ENCODE measurements at regions not wholly inside any gene's neighbourhood (a gene's known extent, or its start where the extent isn't known, plus 50 kb on each side); places are given as distances from the start of the nearest gene placed in this dataset.
"Not testable (repeated sequence)": the region's sequence is repeated elsewhere in the genome, so short reads cannot be mapped to it uniquely, and the experiment has no call there.

DNA sequence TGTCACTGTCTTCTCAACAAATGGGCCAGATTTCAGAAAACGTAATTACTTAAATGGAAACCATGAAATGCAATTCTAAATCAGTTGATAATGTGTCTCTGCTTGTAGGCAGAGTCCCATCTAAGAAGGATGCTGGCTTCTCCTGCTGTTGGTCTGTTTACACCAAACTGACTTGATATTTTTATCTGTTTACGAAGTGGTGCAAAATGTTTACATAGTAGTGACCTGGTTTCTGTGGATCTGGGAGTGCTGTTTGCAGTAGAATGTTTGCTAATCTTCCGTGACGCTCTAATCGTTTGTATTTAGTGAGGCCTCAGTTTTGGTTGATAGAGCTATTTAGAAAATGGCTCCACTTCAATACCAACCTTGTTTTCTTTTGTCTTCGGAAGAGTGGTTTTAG, 213.5 kb downstream of the VEGFC start:
- DNase-seq, result no peak

DNA sequence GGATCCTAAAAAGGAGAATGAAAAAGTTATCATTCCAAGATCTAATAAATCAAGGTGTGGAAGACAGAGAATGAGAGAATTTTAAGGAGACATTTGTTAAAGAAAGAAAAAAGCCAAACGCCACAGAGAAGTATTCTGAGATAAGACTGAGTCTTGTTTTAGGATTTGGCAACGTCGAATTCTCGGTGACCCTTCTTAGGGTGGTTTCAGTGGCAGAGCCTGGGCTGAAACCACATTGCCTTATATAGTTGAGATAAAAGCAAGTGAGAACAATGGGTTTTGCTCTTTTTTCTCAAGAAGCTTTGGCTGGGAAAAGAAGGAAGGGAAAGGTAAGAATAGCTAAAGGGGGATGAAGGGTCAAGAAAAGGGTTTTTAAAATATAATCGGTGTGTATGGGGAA, 209.4 kb downstream of the VEGFC start:
- DNase-seq, result no peak

DNA sequence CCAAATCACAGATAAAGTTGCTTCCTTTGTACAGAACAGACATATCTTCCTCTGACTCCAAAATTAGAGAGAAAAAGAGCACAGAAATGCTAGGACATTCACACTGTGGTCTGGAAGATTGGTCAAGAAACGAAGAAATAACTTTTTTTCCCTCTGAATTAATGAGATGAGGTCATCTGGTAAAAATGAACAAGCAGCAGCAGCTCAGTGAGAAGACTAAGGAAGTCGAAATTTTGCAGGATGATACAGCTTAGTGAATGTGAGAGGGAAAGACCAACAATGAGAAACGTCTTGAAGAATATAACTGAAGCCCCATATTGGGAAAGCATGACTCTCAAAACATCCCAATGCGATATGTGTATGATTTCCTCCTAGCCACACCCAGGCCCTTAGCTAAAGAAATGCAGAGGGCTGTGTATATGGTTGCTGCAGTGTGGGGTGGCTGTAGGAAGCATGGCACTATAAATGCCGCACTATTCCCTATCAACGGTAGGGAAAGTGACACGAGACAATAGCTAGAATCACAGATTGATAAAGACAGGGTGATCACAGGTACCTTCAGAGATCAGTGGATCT, 208.6 kb downstream of the VEGFC start:
- no peak for DNase-seq

DNA sequence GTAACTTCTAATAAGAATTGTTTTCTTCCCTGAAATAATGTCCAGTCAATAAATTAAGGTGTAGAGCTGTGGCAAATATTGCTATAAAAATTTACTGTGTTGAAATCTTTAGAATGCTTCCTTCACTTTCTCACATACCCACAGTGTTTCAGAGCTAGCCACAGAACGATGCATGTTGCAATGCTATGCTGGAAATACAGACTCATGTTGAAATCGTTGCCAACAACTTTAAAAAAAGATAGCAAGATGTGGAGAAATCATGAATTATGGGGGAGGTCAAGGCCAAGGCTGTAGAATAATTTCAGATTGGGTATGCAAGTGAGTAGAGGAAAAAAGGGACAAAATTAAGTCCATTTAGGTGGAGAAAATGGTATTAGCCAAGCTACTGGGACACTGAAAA, 204.8 kb downstream of the VEGFC start:
- DNase-seq, result peak; percentile 44

- no peak for DNase-seq
Observed at GRCh38 chr4:176588436-176588835, 204.3 kb downstream of the VEGFC start.

- no peak for DNase-seq
Observed at GRCh38 chr4:176592976-176593670, 199.6 kb downstream of the VEGFC start.

DNA sequence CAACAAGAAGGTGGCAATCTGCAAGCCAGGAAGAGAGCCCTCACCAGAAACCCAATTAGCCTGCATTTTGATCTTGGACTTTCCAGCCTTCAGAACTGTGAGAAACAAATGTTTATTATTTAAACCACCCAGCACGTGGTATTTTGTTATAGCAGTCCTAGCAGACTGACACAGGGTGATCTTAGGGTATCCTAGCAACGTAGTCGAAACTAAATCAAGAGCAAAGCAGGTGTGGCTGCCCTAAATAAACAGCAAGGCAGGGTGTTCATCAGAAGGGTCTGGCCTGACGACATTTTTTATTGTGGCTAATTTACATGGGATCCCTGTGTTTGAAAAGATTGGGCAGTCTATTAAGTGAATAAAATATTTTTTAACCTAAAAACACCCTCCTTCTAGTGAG, 198.8 kb downstream of the VEGFC start:
- DNase-seq, result no peak

DNA sequence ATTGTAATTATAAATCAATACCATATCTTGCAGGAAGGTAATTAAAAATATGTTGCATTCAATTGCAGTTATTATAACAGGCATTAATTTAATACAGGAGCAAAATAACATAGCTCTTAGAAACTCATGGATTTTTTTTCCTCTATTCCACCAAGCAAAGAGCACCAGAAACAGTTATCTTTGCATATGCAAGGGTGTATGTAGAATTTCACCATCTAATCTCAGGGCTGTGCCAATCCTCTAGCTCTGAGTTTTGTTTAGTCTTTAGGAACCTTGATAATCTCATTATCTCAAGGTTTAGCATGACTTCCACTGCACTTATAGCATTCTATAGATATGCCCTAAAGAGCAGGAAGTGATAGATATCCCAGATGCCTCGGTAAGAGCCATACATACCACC, 197.5 kb downstream of the VEGFC start:
- DNase-seq, result no peak

DNA sequence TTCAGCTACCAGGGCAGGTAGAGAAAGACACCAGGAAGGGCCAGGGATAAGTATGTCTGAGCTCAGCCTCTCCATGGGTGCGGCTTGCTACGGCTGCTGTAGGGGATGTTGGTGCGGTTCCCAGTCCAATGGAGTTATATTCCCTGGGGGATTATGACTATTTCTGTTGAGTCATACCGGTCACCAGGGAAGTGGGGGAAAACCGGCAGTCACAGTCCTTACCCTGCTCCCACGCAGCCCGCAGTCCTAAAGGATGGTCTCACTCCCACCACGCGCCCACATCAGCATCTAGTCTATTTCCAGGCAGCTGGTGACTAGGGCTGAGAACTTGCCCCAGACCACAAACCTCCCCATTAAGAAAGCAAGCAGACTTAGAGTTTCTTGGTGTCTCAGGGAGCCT, 191.6 kb downstream of the VEGFC start:
- DNase-seq, result no peak

GRCh38 chr4:176607807-176608206, 184.9 kb downstream of the VEGFC start:
- no peak for DNase-seq

DNA sequence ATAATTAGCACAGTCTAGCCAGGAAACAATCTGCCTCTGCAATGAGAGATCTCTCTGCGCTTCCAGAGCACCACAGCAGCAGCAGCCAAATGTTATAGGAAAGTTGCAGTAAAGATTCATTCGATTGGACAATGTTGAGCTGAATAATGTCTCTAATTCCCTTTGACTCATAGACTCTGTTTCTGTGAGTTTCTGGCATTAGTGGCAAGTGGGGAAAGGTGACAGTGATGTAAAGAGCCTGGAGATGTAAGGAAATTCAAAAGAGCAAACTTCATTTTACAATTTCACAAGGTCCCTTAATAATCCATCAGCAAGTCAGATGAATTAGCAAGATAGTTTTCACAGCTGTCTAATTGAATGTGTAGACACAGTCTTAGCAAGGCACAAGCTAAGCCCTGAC, 184.4 kb downstream of the VEGFC start:
- no peak for DNase-seq

- no peak for DNase-seq
Observed at GRCh38 chr4:176610594-176610993, 182.1 kb downstream of the VEGFC start.

DNA sequence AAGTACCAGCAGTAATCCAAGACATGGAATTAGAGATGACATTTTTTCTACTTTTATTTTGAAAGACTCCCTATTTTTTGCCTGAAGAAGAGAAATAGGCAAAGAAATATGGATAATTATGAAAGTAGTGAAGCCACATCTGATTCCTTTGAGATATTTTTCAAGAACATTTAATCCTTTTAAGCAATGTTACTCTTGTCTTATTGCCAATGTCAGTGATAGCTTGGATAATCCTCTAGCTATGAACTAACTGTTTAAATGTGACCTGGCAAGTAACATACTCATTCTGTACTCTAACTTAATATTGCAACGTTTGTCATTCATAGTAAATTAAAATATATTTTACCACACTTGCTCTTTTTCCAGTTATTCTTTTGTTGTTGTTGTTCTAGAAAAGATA, 181.3 kb downstream of the VEGFC start:
- DNase-seq, result no peak

DNA sequence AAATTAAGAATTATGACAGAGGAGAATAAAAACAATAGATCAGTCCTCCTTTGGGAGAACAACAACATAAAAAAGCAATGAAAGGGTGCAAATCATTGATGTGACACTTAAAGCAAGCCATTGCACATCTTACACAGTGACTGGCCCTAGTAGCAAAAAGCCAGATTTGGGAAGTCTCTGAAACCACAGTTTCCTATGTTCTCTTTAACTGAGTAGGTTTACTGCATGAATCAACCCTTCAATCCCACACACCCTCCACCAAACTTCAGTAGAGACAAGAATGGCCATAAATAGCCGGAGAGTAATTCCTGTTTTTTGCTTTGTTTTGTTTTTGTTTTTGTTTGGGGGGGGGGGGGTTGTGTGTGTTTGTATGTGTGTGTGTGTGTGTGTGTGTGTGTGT, 180.8 kb downstream of the VEGFC start:
- no peak for DNase-seq

DNA sequence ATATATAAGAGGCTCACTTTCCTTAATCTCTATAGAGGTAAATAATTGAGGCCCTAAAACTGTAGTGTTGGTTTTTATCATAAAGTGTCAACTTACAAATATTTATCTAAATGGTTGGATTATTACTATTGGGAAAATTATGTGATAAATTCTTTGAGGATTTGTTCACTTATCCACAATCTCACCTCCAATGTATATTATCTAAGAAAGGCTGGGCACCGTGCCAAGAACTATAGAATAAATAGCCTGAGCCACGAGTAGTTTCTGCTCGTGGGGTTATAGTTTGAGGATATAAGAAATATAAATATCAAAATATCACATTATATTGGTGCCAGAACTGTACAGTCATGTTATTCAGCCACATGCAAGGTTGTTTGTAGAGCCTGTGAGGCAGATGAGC, 177.9 kb downstream of the VEGFC start:
- no peak for DNase-seq

- DNase-seq, result no peak
Observed at GRCh38 chr4:176616151-176616550, 176.6 kb downstream of the VEGFC start.

DNA sequence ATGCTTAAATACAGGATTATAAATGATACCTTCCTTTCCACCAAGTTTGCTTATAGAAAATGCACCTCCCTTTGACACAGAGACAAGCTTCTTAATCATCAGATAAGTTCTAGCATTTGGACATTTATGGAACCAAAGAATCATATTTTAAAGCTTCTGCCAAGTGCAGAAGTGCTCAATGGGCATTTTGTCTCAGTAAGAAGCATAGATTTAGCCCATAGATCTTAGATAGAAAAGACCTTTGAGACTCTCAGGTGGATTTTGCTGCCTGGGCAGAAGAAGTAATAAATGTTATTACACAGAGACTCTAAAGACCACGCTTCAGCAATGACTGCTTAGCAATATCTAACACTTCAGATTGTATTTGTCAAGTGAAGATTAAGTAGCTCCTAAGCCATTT, 174.6 kb downstream of the VEGFC start:
- no peak for DNase-seq

DNA sequence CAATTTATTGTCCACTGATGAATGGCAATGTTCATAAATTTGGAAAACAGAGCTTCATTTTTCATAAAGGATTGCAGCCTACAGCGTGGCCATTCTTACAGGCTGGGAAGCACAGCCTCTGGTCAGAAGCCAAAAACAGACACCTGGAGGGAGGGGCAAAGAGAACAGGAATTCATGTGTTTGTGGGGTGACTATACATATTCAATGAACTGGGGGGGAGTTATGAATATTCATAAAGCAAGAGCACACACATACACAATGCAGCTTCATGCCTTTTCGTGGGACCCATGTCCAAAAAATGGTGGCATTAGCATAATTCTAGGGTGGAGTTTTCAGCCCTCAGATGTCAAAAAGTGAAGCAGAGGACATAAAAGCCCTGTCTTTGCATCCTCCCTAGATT, 173.3 kb downstream of the VEGFC start:
- no peak for DNase-seq

GRCh38 chr4:176622251-176622948, 170.3 kb downstream of the VEGFC start:
- DNase-seq, result peak; percentile 49

DNA sequence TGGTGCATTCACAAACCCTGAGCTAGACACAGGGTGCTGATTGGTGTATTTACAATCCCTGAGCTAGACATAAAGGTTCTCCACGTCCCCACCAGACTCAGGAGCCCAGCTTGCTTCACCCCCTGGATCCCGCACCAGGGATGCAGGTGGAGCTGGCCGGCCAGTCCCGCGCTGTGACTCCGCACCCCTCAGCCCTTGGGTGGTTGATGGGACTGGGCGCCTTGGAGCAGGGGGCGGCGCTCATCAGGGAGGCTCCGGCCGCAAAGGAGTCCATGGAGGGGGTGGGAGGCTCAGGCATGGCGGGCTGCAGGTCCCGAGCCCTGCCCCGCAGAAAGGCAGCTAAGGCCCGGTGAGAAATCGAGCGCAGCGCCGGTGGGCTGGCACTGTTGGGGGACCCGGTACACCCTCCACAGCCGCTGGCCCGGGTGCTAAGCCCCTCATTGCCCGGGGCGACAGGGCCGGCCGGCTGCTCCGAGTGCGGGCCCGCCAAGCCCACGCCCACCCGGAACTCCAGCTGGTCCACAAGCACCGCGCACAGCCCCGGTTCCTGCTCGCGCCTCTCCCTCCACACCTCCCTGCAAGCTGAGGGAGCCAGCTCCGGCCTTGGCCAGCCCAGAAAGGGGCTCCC, 167.6 kb downstream of the VEGFC start:
- DNase-seq, result not testable (repeated sequence)

- DNase-seq, result no peak
Observed at GRCh38 chr4:176627916-176628315, 164.8 kb downstream of the VEGFC start.

- no peak for DNase-seq
Observed at GRCh38 chr4:176631611-176632010, 161.1 kb downstream of the VEGFC start.

Measured in HCEC 1CT (cell line).